ENCODE measurements at regions not wholly inside any gene's neighbourhood (a gene's known extent, or its start where the extent isn't known, plus 50 kb on each side); places are given as distances from the start of the nearest gene placed in this dataset.

DNA sequence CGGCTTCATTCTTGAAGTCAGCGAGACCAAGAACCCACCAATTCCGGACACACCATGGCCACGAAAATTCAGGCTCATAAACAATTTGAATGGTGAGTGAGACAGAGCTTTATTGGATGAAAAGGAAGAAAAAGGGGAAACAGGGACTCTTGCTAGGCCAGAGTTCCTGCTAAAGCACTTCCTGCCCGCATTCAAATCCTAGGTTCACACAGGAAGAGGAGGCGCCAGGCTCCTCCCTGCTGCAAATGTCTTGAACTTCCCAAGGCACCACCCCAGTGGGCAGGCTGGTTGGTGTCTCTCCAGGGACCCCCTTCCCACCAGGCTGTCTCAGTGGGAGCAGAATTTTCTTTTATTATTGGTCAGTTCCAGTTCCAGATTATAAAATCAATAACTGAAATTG lies 121.2 kb downstream of the FSCB start:
- no peak for TF ChIP-seq ZFP3 (CRISPR knock-in tag; IDR thresholded peaks at IDR 0.05)
- TF ChIP-seq, protein P1, sequence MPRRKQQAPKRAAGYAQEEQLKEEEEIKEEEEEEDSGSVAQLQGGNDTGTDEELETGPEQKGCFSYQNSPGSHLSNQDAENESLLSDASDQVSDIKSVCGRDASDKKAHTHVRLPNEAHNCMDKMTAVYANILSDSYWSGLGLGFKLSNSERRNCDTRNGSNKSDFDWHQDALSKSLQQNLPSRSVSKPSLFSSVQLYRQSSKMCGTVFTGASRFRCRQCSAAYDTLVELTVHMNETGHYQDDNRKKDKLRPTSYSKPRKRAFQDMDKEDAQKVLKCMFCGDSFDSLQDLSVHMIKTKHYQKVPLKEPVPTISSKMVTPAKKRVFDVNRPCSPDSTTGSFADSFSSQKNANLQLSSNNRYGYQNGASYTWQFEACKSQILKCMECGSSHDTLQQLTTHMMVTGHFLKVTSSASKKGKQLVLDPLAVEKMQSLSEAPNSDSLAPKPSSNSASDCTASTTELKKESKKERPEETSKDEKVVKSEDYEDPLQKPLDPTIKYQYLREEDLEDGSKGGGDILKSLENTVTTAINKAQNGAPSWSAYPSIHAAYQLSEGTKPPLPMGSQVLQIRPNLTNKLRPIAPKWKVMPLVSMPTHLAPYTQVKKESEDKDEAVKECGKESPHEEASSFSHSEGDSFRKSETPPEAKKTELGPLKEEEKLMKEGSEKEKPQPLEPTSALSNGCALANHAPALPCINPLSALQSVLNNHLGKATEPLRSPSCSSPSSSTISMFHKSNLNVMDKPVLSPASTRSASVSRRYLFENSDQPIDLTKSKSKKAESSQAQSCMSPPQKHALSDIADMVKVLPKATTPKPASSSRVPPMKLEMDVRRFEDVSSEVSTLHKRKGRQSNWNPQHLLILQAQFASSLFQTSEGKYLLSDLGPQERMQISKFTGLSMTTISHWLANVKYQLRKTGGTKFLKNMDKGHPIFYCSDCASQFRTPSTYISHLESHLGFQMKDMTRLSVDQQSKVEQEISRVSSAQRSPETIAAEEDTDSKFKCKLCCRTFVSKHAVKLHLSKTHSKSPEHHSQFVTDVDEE (CRISPR knock-in tag; IDR thresholded peaks at IDR 0.05) = no peak
- no peak for TF ChIP-seq ZNF70 (CRISPR knock-in tag; IDR thresholded peaks at IDR 0.05)
- TF ChIP-seq, protein P2, sequence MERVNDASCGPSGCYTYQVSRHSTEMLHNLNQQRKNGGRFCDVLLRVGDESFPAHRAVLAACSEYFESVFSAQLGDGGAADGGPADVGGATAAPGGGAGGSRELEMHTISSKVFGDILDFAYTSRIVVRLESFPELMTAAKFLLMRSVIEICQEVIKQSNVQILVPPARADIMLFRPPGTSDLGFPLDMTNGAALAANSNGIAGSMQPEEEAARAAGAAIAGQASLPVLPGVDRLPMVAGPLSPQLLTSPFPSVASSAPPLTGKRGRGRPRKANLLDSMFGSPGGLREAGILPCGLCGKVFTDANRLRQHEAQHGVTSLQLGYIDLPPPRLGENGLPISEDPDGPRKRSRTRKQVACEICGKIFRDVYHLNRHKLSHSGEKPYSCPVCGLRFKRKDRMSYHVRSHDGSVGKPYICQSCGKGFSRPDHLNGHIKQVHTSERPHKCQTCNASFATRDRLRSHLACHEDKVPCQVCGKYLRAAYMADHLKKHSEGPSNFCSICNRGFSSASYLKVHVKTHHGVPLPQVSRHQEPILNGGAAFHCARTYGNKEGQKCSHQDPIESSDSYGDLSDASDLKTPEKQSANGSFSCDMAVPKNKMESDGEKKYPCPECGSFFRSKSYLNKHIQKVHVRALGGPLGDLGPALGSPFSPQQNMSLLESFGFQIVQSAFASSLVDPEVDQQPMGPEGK (CRISPR knock-in tag; IDR thresholded peaks at IDR 0.05; ENCODE audit: borderline replicate concordance) = no peak
